ENCODE measurements at regions not wholly inside any gene's neighbourhood (a gene's known extent, or its start where the extent isn't known, plus 50 kb on each side); places are given as distances from the start of the nearest gene placed in this dataset.

DNA sequence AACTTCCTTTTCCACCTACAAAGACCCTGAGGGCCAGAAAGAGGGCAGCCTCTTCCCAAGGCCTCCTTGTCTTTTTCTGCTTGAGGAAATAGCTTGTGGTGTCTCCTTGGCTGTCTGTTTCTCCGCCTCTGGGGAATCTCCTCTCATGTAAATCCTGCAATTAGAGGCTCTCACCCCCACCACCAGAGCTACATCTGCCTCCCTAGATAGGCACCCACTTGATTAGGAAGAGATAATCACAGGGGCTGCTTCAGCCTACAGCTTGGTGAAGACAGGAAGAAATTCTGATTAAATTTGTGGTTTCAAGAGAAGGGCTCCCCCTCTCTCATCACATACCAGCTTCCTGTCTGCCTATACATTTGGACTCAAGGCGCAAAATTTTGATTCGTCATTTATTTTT, 75.6 kb downstream of the TLR4 start:
- no peak overlapping the region for H3K4me3 Mint-ChIP-seq
- H3K27ac Mint-ChIP-seq: peak overlapping the region; percentile 3; the same call in 1 of the 2 replicates
- TF ChIP-seq EMX1 (CRISPR knock-in tag; IDR thresholded peaks at IDR 0.05) (no peak), SMAD3 (CRISPR knock-in tag; IDR thresholded peaks at IDR 0.05; ENCODE audit: borderline replicate concordance) (no peak), GRHL2 (CRISPR knock-in tag; IDR thresholded peaks at IDR 0.05; ENCODE audit: insufficient replicate concordance, severe bottlenecking) (no peak), NFYB (CRISPR knock-in tag; conservative IDR thresholded peaks at IDR 0.05; ENCODE audit: low read depth) (no peak), TEAD4 (CRISPR knock-in tag; IDR thresholded peaks at IDR 0.05) (no peak), ZNF416 (CRISPR knock-in tag; IDR thresholded peaks at IDR 0.05) (no peak), ELF4 (CRISPR knock-in tag; IDR thresholded peaks at IDR 0.05; ENCODE audit: low read depth) (no peak), CREM (CRISPR knock-in tag; IDR thresholded peaks at IDR 0.05) (no peak), FOXJ3 (CRISPR knock-in tag; IDR thresholded peaks at IDR 0.05; ENCODE audit: borderline replicate concordance) (no peak)
- TF ChIP-seq, protein P1, sequence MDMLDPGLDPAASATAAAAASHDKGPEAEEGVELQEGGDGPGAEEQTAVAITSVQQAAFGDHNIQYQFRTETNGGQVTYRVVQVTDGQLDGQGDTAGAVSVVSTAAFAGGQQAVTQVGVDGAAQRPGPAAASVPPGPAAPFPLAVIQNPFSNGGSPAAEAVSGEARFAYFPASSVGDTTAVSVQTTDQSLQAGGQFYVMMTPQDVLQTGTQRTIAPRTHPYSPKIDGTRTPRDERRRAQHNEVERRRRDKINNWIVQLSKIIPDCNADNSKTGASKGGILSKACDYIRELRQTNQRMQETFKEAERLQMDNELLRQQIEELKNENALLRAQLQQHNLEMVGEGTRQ (CRISPR knock-in tag; IDR thresholded peaks at IDR 0.05): no peak
- TF ChIP-seq, protein P2, sequence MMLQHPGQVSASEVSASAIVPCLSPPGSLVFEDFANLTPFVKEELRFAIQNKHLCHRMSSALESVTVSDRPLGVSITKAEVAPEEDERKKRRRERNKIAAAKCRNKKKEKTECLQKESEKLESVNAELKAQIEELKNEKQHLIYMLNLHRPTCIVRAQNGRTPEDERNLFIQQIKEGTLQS (CRISPR knock-in tag; conservative IDR thresholded peaks at IDR 0.05): no peak
- TF ChIP-seq, protein P3, sequence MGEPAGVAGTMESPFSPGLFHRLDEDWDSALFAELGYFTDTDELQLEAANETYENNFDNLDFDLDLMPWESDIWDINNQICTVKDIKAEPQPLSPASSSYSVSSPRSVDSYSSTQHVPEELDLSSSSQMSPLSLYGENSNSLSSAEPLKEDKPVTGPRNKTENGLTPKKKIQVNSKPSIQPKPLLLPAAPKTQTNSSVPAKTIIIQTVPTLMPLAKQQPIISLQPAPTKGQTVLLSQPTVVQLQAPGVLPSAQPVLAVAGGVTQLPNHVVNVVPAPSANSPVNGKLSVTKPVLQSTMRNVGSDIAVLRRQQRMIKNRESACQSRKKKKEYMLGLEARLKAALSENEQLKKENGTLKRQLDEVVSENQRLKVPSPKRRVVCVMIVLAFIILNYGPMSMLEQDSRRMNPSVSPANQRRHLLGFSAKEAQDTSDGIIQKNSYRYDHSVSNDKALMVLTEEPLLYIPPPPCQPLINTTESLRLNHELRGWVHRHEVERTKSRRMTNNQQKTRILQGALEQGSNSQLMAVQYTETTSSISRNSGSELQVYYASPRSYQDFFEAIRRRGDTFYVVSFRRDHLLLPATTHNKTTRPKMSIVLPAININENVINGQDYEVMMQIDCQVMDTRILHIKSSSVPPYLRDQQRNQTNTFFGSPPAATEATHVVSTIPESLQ (CRISPR knock-in tag; IDR thresholded peaks at IDR 0.05): no peak
- TF ChIP-seq, protein P4, sequence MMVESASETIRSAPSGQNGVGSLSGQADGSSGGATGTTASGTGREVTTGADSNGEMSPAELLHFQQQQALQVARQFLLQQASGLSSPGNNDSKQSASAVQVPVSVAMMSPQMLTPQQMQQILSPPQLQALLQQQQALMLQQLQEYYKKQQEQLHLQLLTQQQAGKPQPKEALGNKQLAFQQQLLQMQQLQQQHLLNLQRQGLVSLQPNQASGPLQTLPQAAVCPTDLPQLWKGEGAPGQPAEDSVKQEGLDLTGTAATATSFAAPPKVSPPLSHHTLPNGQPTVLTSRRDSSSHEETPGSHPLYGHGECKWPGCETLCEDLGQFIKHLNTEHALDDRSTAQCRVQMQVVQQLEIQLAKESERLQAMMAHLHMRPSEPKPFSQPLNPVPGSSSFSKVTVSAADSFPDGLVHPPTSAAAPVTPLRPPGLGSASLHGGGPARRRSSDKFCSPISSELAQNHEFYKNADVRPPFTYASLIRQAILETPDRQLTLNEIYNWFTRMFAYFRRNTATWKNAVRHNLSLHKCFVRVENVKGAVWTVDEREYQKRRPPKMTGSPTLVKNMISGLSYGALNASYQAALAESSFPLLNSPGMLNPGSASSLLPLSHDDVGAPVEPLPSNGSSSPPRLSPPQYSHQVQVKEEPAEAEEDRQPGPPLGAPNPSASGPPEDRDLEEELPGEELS (CRISPR knock-in tag; IDR thresholded peaks at IDR 0.05): no peak
- peaks cover 23% of the 10 kb centered on the region for H3K4me1 Mint-ChIP-seq
- POLR2A ChIA-PET: no interaction called here
- no peaks in the 10 kb centered on the region for H3K9me3 Mint-ChIP-seq
- no peak for DNase-seq (ENCODE audit: low spot score)
- CTCF ChIA-PET: interaction anchor here (1.1 kb wide), 1 partner anchor 157 kb away, joined by 3 read pairs; no protein-coding TSS in a partner anchor
- H3K36me3 Mint-ChIP-seq: no peaks in the 10 kb centered on the region
- no peaks in the 10 kb centered on the region for H3K27me3 Mint-ChIP-seq (ENCODE audit: low read depth)
- peak; percentile 61 for ATAC-seq

DNA sequence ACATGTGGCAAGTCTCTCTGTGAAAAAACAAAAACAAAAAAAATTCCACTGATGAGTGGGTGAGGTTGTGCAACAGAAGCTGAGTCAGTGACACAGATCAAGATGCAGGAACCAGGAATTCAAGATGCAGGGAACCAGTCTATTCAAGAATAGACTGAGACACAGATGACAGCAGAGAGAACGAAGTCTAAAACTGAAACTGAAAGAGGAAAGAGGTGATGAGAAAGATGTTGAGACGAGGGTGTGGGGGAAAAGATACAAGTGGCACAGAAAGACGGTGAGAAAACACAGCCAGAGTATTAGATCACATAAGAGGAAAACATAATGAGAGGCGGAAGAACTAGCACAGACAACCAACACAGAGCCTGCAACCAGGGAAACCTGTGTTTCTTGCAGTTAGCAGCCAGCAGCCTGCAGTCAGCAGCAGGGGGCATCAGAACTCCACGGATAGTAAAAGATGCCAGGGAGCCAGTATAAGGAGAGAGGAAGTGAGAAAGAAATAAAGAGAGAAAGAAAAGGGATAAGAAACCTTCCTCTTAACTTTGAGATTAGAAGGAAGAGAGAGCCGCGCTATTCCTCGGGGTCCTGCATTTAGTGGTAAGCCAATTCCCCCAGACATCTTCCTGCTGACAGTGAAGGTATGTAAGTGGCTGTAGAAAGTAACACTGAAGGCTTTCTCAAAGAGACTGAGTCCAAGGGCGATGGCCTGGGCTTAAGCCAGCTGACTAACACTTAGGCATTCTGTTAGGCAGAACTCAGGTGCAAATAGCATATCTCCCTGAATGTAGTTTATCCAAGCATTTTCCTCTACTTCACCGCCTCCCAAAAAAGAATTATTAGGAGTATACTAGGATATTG, 79.0 kb downstream of the TLR4 start:
- peak; percentile 92 for ATAC-seq
- no peak overlapping the region for H3K27ac Mint-ChIP-seq
- peaks cover 12% of the 10 kb centered on the region for H3K4me1 Mint-ChIP-seq
- no peak overlapping the region for H3K4me3 Mint-ChIP-seq
- H3K36me3 Mint-ChIP-seq: no peaks in the 10 kb centered on the region
- TF ChIP-seq GRHL2 (CRISPR knock-in tag; IDR thresholded peaks at IDR 0.05; ENCODE audit: insufficient replicate concordance, severe bottlenecking): no peak
- TF ChIP-seq, protein P5, sequence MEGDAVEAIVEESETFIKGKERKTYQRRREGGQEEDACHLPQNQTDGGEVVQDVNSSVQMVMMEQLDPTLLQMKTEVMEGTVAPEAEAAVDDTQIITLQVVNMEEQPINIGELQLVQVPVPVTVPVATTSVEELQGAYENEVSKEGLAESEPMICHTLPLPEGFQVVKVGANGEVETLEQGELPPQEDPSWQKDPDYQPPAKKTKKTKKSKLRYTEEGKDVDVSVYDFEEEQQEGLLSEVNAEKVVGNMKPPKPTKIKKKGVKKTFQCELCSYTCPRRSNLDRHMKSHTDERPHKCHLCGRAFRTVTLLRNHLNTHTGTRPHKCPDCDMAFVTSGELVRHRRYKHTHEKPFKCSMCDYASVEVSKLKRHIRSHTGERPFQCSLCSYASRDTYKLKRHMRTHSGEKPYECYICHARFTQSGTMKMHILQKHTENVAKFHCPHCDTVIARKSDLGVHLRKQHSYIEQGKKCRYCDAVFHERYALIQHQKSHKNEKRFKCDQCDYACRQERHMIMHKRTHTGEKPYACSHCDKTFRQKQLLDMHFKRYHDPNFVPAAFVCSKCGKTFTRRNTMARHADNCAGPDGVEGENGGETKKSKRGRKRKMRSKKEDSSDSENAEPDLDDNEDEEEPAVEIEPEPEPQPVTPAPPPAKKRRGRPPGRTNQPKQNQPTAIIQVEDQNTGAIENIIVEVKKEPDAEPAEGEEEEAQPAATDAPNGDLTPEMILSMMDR (IDR thresholded peaks at IDR 0.05): peak; percentile 28
- TF ChIP-seq TEAD4 (CRISPR knock-in tag; IDR thresholded peaks at IDR 0.05): no peak
- ChIA-PET CTCF (interaction anchor here (1.0 kb wide), 1 partner anchor 144 kb away, joined by 3 read pairs; no protein-coding TSS in a partner anchor), POLR2A (interaction anchor here (0.6 kb wide), 1 partner anchor 15 kb away, joined by 4 read pairs; no protein-coding TSS in a partner anchor)
- H3K9me3 Mint-ChIP-seq: no peaks in the 10 kb centered on the region
- no peaks in the 10 kb centered on the region for H3K27me3 Mint-ChIP-seq (ENCODE audit: low read depth)
- peak; percentile 81 for DNase-seq (ENCODE audit: low spot score)

All from WTC11 (cell line).